ENCODE measurements at regions not wholly inside any gene's neighbourhood (a gene's known extent, or its start where the extent isn't known, plus 50 kb on each side); places are given as distances from the start of the nearest gene placed in this dataset.

DNA sequence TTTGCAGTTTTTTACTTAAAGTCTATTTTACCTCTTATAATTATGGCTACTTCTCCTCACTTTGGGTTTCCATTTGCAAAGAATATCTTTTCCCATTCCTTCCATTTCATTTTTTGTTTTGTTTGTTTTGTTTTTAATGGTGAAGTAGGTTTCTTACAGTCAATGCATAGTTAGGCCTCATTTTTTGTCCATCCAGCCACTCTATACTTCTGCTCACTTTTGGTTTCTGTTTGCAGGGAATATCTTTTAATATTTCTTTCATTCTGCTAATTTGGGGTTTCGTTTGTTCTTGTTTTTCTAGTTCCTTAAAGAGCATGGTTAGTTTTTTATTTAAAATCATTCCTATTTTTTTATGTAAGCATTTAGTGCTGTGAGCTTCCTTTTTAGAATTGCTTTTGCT, 339.4 kb downstream of the GRB14 start:
- no peak for DNase-seq (ENCODE audit: low read depth)
- TF ChIP-seq, protein P1, sequence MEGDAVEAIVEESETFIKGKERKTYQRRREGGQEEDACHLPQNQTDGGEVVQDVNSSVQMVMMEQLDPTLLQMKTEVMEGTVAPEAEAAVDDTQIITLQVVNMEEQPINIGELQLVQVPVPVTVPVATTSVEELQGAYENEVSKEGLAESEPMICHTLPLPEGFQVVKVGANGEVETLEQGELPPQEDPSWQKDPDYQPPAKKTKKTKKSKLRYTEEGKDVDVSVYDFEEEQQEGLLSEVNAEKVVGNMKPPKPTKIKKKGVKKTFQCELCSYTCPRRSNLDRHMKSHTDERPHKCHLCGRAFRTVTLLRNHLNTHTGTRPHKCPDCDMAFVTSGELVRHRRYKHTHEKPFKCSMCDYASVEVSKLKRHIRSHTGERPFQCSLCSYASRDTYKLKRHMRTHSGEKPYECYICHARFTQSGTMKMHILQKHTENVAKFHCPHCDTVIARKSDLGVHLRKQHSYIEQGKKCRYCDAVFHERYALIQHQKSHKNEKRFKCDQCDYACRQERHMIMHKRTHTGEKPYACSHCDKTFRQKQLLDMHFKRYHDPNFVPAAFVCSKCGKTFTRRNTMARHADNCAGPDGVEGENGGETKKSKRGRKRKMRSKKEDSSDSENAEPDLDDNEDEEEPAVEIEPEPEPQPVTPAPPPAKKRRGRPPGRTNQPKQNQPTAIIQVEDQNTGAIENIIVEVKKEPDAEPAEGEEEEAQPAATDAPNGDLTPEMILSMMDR (conservative IDR thresholded peaks at IDR 0.05; ENCODE audit: low read depth, low read length), result no peak
- no peak overlapping the region for H3K4me3 ChIP-seq (ENCODE audit: low read depth, low read length)

DNA sequence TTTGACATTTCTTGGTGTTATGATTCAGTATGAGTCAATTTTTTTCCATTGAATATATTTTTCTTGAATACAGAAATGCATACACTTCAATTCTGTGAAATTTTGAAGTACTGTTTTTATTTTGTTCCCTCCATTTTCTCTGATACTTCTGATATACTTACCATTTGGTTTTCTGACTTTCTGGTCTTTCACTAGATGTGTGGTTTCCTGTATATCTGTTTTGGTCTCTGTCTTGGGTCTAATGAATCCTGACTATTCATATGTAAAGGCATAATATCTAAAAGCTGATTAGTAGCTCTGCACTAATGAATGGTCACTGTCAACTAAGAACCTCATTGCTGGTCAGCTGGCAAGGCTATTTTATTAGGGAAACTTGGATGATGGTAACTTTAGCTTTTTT, 345.6 kb downstream of the GRB14 start:
- no peak for DNase-seq (ENCODE audit: low read depth)
- H3K4me3 ChIP-seq (ENCODE audit: low read depth, low read length), result no peak overlapping the region
- TF ChIP-seq, protein P1 (conservative IDR thresholded peaks at IDR 0.05; ENCODE audit: low read depth, low read length), result no peak

DNA sequence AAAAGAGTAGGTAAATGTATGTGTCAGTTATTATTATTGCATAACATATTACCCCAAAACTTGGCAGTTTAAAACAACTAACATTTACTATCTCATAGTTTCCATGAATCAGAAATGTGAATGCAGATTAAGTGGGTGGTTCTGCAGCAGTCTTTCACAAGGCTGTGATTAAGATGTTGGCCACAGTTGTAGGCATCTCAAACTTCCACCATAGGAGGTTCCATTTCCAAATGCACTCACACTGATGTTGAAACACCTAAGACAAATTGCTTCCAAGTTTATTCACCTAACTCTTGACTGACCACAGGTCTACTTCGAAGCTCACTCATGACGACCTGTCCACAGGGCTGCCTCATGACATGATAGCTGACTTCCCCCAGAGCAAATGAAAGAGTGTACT, 360.8 kb downstream of the GRB14 start:
- no peak overlapping the region for H3K4me3 ChIP-seq (ENCODE audit: low read depth, low read length)

DNA sequence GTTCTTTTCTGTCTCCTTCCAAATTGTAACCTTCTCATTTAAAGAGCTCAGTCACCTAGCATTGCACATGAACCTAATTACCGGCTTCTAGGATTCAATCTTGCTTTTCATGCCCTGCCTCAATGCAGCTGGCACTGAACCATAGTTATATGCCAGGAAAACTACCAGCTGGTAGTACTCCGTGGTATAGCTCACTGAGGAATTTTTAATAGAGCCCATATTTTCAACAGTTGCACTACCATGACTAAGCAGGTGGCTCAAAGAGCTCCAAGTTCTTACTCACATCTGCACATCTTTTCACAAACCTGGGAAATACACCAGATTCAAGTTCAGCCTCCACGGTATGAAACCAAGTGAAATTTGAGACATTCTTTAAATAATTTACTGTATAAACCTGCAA, 363.5 kb downstream of the GRB14 start:
- TF ChIP-seq, protein P1 (conservative IDR thresholded peaks at IDR 0.05; ENCODE audit: low read depth, low read length), result no peak
- no peak overlapping the region for H3K4me3 ChIP-seq (ENCODE audit: low read depth, low read length)
- no peak for DNase-seq (ENCODE audit: low read depth)

More for the DNA sequence above, 360.8 kb downstream of the GRB14 start:
- DNase-seq (ENCODE audit: low read depth), result no peak
- TF ChIP-seq, protein P1 (conservative IDR thresholded peaks at IDR 0.05; ENCODE audit: low read depth, low read length), result no peak

DNA sequence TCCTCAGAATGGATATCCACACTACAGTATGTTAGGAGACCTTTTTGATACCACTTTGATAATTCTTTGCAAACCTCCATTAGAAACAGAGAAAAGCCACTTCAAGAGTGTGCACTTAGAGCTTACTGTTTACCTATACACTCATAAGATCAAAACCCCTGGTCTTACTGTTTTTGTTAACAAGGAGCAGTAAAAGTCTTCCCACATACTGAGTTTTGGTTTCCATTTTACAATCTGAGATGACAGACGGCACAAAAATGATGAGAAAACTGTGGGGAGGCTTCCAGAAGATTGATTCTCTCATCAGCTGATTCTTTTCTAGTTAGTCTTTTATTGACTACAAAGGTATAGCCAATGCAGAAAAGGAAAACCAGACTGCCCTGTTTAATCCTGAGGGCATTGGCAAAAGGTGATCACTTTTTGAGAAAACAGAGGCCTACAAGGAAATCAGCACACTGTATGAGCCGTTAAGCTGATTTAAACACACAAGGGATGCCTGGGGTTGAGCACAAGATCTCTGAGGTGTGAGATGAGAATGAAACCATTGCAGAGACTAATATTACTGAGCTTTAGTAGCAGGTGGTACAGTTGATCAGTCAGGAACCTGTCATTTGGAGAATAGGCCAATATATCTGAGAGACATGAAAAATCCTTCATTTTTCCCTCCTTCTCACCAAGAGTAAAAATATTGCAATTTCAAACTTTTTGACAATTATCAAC, 368.6 kb downstream of the GRB14 start:
- no peak for DNase-seq (ENCODE audit: low read depth)
- H3K4me3 ChIP-seq (ENCODE audit: low read depth, low read length), result no peak overlapping the region
- TF ChIP-seq, protein P1 (conservative IDR thresholded peaks at IDR 0.05; ENCODE audit: low read depth, low read length), result no peak

DNA sequence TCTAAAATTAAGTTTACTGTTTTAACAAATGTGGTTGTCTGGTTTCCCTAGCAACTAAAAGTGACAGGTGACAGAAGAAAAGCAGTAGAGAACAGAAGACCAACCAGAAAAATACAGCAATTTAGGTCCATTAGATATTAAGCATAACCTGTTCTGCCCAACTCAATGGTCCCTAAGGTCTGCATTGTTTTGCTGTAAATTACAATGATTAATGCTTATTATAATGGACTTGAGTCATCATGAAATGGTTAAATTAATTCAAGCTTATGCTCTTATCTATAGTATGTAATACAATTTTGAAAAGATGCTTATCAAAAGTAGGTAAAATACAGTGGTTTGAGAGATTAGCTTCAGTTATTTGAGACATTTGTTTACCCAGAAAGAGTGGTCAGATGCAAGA, 378.0 kb downstream of the GRB14 start:
- TF ChIP-seq, protein P1 (conservative IDR thresholded peaks at IDR 0.05; ENCODE audit: low read depth, low read length), result no peak
- no peak for DNase-seq (ENCODE audit: low read depth)
- H3K4me3 ChIP-seq (ENCODE audit: low read depth, low read length), result no peak overlapping the region

DNA sequence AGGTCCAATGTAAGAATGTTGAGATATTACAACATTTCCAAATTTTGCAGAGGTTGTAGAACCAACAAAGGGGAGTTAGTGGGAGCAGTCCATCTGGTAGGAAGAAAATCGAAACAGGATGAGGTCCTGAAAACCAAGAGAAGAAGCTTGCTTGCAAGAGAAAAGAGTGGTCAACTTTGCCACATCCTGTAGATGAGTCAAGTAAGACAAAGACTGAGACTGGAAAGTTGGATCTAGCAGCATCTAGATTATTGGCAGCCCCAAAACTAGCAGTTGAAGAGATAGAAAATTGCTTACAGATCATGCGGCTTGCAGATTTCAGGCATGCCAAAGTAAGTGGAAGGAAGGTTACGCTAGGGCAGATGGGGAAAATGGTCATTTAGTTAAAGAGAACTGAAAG, 378.9 kb downstream of the GRB14 start:
- DNase-seq (ENCODE audit: low read depth), result no peak
- H3K4me3 ChIP-seq (ENCODE audit: low read depth, low read length), result no peak overlapping the region
- TF ChIP-seq, protein P1 (conservative IDR thresholded peaks at IDR 0.05; ENCODE audit: low read depth, low read length), result no peak

All from epithelial cell of proximal tubule (primary cell).